ENCODE measurements at regions not wholly inside any gene's neighbourhood (a gene's known extent, or its start where the extent isn't known, plus 50 kb on each side); places are given as distances from the start of the nearest gene placed in this dataset.

- TF ChIP-seq, protein P1, sequence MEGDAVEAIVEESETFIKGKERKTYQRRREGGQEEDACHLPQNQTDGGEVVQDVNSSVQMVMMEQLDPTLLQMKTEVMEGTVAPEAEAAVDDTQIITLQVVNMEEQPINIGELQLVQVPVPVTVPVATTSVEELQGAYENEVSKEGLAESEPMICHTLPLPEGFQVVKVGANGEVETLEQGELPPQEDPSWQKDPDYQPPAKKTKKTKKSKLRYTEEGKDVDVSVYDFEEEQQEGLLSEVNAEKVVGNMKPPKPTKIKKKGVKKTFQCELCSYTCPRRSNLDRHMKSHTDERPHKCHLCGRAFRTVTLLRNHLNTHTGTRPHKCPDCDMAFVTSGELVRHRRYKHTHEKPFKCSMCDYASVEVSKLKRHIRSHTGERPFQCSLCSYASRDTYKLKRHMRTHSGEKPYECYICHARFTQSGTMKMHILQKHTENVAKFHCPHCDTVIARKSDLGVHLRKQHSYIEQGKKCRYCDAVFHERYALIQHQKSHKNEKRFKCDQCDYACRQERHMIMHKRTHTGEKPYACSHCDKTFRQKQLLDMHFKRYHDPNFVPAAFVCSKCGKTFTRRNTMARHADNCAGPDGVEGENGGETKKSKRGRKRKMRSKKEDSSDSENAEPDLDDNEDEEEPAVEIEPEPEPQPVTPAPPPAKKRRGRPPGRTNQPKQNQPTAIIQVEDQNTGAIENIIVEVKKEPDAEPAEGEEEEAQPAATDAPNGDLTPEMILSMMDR (IDR thresholded peaks at IDR 0.05; ENCODE audit: poor library complexity) = no peak
- TF ChIP-seq EZH2phosphoT487 (IDR thresholded peaks at IDR 0.05; ENCODE audit: low read depth, severe bottlenecking, unreplicated experiment) = no peak
- TF ChIP-seq EZH2 (IDR thresholded peaks at IDR 0.05; ENCODE audit: borderline replicate concordance) = no peak
These were observed 479.8 kb upstream of the CTNND2 start for GRCh38 chr5:12384005-12384404.

Data from hepatocyte (in vitro differentiated cells).